ENCODE measurements at regions not wholly inside any gene's neighbourhood (a gene's known extent, or its start where the extent isn't known, plus 50 kb on each side); places are given as distances from the start of the nearest gene placed in this dataset.

DNA sequence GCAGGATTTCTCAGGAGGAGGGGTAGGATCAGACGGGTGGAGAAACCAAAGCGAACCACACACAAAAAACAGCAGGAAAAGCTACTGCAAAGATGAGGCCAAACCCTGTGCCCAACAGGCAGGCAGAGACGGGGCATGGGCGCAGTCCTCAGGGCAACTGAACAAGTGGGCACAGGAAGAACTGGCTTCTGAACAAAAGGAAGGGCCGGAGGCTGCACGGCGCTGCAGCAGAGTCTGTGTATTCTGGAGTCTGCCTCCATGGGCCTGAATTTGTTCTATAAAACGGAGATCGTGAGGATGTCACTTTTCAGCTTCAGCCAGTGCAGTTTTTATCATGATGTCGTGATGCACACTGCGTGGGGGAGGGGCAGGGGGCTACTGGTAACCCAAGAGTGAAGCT, 1026.0 kb downstream of the TBC1D22A start:
- no peak for DNase-seq (ENCODE audit: low read depth)

DNA sequence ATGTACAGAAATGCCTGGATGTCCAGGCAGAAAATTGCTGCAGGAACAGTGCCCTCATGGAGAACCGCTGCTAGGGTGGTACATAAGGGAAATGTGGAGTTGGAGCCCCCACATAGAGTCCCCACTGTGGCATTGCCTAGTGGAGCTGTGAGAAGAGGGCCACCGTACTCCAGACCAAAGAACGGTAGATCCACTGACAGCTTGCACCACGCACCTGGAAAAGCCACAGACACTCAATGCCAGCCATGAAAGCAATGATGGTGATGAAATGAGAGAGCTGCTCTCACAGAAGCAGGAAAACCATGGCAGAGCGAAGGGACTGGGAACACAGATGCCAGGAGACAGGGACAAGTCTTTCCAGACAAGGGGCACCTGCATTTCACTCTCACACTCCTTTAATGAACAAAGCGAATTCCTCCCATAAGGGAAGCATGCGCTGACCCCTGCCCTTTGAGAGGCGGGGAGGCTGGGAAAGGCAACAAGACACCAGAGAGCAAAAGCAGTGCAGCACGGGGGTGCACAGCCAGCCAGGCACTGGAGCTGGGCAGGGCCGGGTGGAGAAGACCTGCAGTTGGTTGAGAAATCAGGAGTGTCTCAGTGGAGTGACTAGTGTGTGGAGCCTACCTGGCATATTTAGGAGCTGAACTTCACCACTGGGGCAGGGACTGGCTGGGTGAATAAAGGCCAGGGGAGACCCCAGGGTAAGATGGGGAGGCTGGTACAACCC, 1025.2 kb downstream of the TBC1D22A start:
- no peak for DNase-seq (ENCODE audit: low read depth)

DNA sequence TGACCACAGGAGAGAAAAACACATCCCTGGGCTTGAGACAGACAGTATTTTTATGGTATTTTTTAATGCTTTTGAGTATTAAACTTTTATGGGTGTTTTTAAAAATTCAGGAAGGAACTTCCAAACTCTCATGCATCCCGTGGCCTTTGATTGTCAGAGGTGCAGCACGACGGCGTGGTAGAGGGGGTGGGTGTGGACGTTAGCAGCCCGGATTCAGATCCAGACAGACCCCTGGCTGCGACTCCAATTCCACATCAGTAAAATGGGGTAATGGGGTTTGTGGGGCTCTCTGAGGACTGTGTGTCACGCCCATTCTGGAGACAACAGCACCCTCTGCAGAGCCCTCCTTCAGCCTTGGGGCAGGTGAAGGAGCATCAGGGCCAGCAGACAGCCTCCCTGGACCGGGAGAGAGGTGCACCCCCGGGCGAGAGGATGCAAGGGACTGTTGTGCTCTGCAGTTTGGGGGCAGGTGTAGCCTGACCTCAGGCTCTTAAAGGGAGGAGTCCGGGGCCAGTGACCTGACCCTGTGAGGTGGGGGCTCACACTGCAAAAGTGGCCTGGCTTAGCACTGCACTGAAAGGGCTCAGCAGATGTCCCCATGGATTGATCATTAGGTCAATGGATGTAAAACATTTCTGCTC, 1024.3 kb downstream of the TBC1D22A start:
- no peak for DNase-seq (ENCODE audit: low read depth)

DNA sequence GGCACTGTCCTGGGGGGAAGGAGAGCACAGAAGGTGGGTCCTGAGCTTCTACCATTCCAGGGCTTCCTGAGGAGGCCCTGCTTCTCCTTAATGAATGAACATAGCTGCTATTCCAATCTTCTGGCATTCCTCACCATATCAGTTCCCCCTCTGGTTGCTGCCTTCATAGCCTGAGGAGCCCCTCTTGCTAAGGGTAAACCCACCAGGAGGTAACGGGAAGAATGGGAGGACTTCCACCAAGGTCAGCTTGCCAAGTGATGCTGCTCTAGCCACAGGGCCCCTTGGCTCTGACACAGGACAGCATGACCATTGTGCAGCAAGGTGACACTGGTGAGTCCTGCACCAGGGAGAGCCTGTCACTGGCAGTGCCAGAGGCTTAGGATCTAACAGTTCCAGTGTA, 1022.5 kb downstream of the TBC1D22A start:
- DNase-seq (ENCODE audit: low read depth), result no peak

DNA sequence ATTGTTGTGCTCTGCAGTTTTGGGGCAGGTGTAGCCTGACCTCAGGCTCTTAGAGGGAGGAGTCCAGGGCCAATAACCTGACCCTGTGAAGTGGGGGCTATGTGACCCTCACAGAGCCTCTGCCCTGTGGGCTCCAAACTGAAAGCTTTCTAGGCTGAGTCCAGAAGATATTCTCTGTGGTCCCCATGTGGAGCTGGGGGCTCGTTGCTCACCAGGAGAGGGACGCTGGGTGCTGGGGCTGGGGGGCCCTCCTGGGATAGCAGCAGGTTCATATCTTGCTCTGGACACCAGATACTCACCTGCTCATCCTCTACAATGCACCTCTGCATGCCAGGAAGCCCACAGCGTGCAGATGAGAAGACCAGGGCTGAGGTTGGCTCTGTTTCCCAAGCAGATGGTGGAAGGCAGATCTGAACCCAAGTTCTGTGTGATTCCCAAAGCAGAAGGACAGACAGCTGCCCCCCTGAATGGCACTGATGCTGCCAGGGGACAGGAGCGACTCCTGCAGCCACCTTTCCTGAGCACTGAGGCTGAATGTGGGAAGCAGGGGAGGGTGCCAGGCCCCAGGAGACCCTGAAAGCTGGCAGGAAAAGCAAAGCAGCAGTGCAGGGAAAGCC, 1022.0 kb downstream of the TBC1D22A start:
- DNase-seq (ENCODE audit: low read depth), result no peak

DNA sequence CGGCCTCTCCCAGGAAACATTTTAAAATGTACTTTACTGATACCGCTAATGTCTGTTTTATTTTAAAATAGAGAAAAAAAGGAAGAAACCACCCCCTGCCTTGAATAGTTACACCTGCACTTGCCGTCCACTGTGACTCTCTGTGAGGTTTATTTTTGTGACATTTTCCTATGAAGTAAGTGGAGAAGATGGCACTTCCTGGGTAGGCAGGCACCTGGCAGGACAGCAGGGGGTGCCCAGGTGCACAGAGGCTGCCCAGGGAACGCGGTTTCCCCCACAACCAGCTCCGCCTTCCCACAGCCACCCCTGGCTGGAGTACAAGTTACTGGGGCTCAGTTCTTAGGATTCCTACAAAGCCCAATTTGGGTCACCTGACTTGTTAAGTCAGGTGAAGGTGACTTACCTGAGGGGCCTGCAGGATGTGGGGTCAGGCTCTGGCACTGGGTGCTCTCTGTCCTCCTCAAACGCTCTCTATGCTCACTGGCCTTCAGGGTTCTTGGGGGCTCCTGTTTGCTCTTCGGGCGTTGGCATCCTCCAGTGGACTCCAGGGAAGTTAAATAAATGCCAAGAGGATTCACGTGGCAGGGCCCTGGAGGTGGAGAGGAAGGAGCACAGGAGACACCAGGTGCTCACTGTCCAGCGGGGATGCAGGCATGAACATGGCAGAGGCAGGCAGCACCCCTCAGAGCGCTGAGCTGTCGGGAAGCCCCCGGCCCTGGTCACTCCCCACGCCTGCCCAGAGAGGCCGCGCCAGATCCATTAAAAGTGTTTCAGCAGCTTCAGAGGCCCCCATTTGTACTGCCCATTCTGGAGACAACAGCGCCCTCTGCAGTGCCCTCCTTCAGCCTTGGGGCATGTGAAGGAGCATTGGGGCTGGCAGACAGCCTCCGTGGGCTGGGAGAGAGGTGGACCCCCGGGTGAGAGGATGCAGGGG, 1021.2 kb downstream of the TBC1D22A start:
- DNase-seq (ENCODE audit: low read depth), result no peak

DNA sequence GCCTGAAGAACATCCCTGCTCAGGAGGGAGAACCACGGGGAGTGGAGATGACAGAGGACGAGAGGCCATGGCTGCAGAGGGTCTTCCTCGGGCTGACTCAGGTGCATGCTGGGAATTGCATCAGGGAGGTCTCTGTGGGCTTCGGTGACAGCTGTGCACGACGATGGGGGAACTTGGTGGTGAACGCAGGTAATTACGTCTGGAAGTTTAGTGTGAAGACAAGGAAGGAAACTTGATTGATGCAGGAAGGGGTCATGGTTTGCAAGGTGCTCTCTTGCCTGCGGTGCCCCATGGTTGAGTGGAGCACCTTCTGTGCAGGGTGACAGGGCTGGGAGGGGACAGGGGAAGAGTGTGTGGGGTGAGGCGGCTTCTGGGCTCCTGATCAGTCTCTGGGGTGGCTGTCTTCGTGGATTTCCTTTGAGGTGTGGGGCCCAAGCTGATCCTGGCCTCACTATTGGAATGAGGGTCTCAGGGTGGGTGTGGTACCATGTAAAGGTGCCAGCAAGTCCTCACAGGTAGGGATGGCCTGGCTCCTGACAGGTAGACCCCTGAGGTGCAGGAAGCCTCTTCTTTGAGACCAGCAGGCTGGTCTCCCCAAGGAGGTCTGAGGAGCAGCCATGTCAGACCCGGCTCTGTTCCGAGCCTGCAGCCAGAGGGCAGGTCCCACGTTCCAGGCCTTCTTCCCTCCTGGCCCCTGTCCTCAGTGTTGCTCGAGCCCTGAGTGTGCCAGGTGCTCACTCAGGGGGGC, 1020.1 kb downstream of the TBC1D22A start:
- no peak for DNase-seq (ENCODE audit: low read depth)

DNA sequence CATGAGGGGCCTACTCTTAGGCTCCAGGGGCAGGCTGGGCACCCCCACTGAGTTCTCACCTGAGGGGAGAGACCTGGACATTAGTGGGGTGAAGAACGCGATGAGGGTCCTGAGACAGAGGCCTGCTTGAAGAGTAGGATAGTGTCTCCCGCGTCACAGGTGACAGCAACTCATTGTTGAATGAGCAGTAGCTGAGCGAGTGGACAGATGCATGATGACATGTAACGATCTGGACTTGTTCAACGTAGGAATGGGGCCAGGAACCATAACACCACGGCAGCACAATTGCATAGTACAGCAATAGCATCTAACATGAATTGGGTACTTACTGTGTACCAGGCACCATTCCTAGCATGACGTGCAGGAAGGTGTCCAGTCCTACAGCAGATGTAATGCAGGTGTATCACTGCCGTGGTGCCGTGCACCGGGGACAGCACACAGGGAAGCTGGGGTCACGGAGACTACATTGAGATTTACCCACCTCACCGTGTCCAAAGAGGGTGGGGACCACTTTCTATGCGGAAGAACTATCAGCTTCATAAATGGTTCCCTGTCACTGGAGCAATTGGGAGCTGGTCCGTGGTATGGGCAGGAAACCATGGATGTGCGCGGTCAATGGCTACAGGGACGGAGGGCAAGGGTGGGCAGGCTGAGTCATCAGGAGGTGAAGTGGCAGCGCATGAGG, 1019.1 kb downstream of the TBC1D22A start:
- DNase-seq (ENCODE audit: low read depth), result no peak

DNA sequence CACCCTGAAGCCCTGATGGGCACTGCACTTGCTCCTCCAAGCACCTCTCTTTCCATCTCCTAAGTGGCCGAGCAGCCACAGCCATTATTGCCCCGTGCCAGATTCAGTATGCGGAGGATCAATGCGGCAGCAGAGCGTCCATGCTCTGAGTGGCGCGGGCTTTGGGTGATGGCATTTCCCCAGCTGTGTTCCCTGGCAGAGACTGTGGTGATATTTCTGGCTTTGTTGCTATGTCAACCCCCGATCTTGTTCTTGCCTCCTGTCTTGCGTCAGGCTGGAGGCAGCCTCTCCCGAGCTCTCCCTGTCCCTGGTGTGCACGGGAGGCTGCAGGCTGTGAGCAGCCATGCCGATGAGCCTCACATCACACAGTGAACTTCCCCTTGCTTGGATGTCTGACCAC, 1018.6 kb downstream of the TBC1D22A start:
- no peak for DNase-seq (ENCODE audit: low read depth)

DNA sequence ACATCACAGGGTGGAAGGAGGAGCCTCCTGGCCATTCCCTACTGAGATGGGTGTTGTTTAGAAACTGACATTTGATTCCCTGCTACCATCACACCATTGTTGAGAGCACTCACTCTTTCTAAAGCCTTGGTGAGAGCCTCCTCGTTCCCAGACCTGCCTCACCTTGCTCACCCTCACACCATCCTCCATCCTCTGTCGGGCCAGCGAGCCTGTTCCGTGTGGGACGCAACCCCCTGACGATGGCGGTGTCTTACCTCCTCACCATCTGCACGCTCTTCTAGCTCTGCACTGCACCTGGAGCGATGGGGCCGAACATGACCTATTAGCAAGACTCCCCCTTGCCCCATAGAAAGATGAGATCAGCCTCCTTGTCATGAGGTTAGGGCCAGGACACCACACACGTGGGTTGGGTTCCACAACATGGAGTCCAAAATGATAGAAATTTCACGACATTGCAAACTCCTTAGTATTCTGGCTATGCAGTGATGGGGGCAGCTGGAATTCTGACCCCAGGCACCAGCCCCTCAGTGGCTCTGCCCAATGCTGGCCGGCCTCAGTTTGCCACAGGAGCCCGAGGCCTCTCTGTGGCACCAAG, 1017.9 kb downstream of the TBC1D22A start:
- DNase-seq (ENCODE audit: low read depth), result no peak

DNA sequence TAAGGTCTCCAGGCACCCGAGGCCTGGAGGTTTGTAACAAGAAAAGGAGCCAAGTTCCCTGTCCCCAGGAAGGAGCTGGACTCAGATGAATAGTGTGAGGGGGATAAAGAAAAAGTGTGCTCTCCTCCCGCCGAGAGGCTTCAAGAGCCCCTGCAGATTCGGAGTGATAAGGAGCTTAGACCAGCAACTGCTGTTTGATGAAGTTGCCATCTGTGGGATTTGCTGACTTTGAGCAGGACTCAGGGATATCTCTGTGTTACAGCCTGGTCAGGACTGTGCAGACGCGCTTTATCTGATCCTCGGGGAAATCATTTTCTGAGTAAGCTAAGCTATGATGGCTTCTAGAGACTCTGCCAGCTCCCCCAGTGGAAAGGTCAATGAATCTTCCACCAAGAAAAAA, 1017.0 kb downstream of the TBC1D22A start:
- DNase-seq (ENCODE audit: low read depth), result no peak

DNA sequence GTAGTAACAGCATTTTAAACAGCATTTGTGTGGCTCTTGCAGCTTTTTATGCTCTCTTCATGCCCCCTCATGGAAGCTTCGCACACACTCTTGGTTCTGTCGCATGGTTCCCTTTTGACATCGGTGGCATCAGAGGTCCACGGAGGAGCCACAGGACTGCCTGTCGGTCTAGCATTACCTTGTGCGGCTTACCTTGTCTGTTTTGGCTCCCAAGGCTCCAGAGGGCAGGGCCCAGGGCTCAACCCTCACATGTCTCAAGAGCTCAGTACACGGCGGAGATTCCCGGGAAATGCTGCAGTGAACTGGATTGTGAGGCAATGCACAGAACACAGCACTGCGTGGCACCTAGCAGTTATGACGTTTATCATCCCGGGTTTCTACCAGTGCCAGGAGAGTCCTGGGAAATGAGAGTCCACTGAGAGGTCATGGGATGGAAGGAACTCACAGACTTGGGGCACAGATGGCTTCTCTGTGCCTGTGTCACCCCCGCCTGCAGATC, 1015.8 kb downstream of the TBC1D22A start:
- DNase-seq (ENCODE audit: low read depth), result no peak

DNA sequence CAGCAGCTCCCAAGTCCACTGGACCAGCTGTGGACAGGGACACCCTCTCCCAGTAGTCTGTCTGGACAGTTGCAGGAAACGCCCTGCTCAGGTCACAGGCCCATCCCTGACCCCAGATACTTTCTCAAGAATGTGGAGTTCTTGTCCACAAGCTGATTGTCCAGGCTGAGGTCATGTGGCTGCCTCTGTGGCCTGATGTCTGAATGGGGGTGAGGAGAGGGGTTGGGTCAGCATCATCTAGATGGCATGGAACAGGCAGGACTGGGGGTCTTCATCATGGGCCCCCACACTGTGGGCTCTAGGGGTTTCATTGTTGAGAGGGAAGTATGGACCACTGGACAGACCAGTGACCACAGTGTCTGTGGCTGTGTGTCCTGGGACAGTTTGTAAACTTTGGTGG, 1015.0 kb downstream of the TBC1D22A start:
- DNase-seq (ENCODE audit: low read depth), result no peak

DNA sequence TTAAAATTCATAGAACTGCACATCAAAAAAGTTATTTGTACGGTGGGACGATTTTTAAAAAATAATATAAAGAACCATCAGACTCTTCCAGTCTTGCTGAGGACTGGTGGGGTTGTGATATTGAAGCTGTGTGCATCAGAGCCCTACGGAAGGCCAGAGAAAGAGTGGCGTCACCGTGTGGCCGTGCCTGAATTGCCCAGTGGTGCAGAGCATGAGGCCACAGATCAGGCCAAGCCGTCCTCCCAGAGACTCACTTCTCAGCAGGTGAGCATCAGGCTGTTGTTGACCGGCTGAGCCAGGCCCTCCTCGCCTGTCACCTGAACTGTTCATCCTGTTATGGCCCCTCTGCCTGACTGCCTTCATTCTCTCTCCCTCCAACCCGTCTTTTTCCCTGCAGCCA, 1013.9 kb downstream of the TBC1D22A start:
- DNase-seq (ENCODE audit: low read depth), result no peak

DNA sequence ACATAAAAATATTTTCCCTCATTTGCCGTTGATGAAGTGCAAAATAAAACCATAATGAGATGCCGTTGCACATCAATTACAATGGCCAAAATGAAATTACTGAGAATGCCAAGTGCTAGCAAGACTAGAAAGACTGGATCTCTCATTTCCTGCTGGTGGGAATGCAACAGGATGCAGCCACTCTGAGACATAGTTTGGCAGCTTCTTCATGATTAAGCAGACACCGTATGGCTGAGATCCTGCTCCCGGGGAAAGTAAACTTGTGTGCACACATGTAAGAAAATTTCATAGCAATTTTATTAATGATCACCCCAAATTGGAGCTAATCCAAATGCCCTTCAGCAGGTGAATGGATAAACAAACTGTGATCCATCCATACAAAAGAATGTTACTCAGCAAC, 1013.2 kb downstream of the TBC1D22A start:
- no peak for DNase-seq (ENCODE audit: low read depth)

DNA sequence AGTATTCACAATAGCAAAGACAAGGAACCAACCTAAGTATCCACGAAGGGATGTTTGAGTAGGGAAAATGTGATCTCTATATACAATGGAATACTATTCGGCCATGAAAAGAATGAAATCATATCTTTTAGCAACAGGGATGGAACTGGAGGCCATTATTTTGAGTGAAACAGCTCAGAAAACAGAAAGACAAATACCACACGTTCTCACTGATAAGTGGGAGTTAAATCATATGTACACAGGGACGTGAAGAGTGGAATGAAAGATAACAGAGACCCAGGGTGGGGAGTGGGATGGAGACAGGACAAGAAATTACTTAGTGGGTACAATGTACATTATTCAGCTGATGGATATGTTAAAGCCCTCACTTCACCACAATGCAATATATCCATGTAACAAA, 1012.7 kb downstream of the TBC1D22A start:
- no peak for DNase-seq (ENCODE audit: low read depth)

DNA sequence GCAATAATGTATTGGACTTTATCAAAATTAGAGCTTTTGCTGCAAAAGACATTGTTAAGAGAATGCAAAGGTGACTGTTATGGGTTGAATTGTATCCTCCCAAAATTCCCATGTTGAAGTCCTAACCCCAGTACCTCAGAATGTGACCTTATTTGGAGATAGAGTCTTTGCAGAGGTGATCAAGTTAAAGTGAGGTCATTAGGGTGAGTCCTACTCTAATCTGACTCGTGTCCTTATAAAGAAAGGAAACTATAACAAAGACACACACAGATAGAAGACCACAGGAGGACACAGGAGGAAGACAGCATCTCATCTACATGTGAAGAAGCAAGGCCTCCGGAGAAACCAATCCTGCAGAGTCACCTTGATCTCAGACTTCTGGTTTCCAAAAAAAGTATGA, 1011.2 kb downstream of the TBC1D22A start:
- no peak for DNase-seq (ENCODE audit: low read depth)

DNA sequence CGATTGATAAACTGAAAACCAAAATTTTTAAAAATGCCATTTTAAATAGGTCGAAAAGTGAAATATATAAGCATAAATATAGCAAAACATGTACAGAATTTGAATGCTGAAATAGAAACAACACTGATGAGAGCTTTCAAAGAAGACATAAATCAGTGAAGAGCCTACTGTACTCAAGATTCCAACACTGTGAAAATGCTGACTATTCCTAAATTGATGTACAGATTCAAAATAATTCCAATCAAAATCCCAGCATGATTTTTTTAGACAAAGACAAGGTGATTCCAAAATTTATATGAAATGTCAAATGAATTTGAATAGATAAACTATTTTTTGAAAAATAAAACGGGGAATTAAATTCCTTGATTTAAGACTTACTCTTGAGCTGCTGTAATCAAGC, 1010.4 kb downstream of the TBC1D22A start:
- no peak for DNase-seq (ENCODE audit: low read depth)

DNA sequence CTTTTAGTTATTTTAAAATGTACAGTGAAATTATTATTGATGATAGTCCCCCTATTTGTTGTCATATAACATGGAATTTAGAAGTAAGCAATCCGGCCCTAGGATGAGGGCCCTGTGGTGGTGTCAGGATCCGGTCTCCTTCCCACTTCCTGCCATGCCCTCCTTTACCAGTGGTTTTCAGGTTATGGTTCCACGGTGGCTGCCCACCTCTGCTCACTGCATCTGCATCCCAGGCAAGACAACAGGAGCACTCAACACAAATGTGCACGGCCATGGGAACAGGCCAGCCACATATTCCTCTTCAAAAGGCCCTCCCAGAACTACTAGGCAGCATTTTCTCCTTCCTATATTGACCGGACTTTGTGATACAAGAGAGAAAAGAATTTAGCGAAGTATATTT, 1007.2 kb downstream of the TBC1D22A start:
- DNase-seq (ENCODE audit: low read depth), result no peak

DNA sequence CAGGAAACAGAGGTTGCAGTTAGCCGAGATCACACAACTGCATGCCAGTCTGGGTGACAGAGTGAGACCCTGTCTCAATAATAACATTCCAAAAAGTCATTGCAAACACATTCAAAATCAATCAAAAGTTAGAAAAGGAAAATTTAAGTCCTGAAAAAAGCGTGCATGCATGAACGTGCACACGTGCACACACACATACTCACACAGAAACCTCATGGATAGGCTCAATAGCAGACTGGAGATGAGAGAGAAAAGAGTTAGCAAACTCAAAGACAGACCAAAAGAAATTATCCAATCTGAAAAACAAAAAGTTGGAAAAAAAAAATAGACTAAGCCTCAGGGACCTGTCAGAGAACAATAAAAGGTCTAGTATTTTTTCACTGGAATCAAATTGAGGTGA, 1005.6 kb downstream of the TBC1D22A start:
- DNase-seq (ENCODE audit: low read depth), result no peak

DNA sequence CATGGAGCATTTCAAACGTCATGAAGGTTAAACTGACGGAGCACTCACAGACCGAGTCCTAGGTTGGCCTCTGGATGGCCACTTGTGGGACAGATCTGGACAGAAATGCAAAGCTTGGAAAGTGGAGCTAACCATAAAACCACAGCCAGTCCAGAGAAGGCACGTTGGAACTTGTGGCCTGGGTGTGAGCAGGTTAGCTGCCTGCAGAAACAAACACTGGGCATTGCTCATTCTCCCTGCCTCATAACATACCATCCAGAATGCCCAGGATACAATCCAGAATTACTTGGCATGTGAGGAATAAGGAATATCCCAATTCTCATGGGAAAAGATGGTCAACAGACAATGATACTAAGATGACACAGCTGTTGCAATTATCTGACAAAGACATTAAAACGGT, 1005.0 kb downstream of the TBC1D22A start:
- no peak for DNase-seq (ENCODE audit: low read depth)
